ENCODE measurements at regions not wholly inside any gene's neighbourhood (a gene's known extent, or its start where the extent isn't known, plus 50 kb on each side); places are given as distances from the start of the nearest gene placed in this dataset.
"Not testable (repeated sequence)": the region's sequence is repeated elsewhere in the genome, so short reads cannot be mapped to it uniquely, and the experiment has no call there.

- DNase-seq (ENCODE audit: low spot score), result no peak
These were observed 141.4 kb downstream of the KCNRG start for GRCh38 chr13:50156561-50157127.

DNA sequence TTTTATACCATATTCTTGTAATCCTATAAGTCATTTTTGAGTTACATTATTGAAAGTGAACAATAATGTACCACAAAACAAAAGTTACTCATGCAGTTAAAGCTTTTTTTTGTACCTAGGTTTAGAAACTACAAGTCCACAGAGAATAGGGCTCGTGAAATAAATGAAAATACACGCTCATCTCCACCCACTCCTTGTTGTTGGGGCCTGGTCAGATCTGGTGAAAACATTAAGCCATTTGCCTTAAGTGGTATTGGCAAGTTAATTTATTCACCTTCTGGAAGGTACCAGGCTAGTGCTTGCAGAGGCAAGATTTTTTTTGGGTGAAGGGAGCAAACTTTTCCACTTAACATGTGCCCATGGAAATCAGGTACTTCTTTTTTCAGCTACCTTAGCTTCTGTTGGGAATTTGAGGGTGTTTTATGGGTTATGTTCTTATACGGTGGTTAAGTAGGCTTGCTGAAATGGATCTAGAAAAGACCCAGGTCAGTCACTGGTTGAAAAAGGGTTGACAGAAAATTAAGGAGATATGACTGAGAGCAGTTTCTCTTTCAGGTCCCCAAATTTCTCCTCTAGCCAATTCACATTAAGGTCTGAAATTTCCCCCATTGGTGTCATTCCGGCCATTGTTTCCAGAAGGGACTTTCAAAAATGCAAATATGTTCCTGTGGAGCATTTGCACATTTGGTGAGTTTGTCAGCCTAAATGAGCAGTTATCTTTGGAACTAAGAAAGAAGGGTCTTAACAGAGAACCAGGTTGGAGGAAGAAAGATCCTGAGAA lies 143.3 kb downstream of the KCNRG start:
- no peak for DNase-seq (ENCODE audit: low spot score)

DNA sequence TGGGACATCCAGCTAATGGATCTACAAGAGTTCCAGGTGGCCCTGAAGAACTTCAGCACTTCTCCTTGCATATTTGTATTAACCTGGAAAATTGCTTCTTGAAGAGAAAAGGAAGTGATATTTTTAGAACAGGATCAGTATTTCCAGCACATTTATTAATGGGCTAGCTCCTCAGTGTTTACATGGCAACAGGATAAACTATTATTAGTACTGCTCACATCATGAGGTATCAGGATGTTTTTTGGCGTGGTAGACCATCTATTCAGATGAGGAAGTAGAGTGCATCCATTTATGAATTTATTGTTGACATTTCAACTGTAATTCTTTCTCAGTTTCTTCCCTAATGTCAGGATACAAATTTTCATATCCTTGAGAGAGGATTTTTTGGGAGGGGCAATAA lies 144.4 kb downstream of the KCNRG start:
- DNase-seq (ENCODE audit: low spot score), result no peak

DNA sequence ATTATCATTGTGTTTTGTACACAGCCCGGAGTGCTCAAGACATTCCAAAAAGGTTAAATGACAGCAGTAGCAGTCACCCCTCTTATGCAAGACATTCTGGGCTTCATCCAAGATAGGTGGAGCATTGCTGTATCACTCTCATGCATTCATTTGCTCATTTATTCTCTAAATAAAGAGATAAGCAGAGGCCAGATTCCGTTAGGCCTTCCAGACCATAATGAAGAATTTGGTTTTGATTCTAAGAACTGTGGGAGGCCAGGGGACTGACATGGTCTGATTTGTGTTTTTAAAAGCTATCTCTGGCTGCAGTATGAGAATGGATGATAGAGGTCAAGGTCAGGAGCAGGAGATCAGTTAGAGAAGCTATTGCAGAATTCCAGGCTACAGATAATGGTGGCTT lies 145.8 kb downstream of the KCNRG start:
- no peak for DNase-seq (ENCODE audit: low spot score)

GRCh38 chr13:50162001-50162400 lies 146.8 kb downstream of the KCNRG start:
- DNase-seq (ENCODE audit: low spot score), result no peak

DNA sequence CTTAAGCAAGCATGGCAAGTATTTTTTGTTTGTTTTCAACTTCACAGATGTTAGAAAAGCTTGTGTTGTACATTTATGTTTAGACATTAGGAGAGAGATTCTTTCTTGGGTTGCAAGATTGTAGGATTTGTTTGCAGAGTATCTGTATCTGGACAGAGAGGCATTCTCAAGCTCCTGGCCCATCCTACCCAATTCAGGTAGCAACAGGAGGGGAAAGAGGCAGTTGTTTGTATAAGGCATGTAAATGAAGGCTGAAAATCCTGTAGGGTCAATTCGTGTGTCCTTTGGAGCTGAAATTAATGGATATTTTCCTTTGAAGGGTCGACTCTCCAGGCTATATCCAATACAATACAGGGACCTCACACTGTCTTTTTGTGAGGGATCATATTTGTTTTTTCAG lies 147.3 kb downstream of the KCNRG start:
- DNase-seq (ENCODE audit: low spot score), result no peak

GRCh38 chr13:50167224-50167947 lies 152.1 kb downstream of the KCNRG start:
- no peak for DNase-seq (ENCODE audit: low spot score)

DNA sequence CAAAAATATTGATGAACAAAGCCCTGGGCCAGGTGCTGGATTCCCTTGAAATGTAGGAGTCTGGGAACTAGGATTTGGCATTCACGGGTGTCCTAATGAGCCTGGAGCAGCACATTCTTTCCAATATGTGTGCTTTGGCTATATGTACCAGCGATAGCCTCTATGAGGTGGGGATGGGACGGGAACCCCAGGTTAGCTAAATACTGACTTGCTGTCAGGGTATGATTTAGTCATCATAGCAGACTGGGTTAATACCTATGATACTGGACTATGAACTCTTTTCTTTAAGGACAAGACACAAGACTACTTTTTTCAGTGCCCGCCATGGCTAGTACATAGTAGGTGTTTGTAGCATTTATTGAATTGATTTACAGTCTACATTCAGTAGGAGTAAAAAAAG lies 152.7 kb downstream of the KCNRG start:
- DNase-seq (ENCODE audit: low spot score), result no peak

GRCh38 chr13:50168786-50169185 lies 153.5 kb downstream of the KCNRG start:
- no peak for DNase-seq (ENCODE audit: low spot score)

GRCh38 chr13:50170447-50171037 lies 155.3 kb downstream of the KCNRG start:
- DNase-seq (ENCODE audit: low spot score), result peak; percentile 25

GRCh38 chr13:50171590-50172282 lies 156.5 kb downstream of the KCNRG start:
- DNase-seq (ENCODE audit: low spot score), result no peak

- DNase-seq (ENCODE audit: low spot score), result not testable (repeated sequence)
These were observed 157.8 kb downstream of the KCNRG start for GRCh38 chr13:50173045-50173444.

GRCh38 chr13:50174630-50175029 lies 159.4 kb downstream of the KCNRG start:
- no peak for DNase-seq (ENCODE audit: low spot score)

DNA sequence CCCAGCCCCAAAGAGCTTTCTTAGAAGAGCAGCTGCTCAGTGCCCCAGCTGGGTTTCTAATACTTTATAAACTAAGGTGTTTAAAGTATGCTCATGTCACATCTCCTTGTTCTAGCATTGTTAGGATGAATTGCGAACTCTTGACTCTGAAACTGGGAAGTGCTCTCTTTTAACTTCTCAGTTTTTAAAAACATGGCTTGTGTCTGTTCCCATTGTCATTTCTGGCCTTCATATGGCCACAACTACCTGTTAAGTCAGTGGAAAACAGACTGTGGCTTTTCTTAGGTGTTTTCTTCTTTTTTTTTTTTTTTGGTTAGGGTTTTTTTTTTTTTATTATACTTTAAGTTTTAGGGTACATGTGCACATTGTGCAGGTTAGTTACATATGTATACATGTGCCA lies 164.7 kb downstream of the KCNRG start:
- no peak for DNase-seq (ENCODE audit: low spot score)

GRCh38 chr13:50185769-50186763 lies 170.8 kb downstream of the KCNRG start:
- not testable (repeated sequence) for DNase-seq (ENCODE audit: low spot score)

- no peak for DNase-seq (ENCODE audit: low spot score)
These were observed 172.2 kb downstream of the KCNRG start for GRCh38 chr13:50187352-50188029.

DNA sequence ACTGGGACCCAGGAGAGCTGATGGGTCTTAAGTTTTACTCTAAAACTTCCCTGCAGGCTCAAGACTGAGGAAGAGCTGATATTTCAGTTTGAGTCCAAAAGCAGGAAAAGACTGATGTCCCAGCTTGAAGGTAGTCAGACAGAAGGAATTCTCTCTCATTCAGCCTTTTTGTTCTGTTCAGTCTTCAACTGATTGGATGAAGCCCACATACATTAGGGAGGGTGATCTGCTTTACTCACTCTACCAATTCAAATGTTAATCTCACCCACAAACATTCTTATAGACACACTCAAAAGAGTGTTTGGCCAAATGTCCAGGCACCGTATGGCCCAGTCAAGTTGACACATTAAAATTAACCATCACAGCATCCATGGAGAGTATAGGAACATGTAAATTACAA lies 173.5 kb downstream of the KCNRG start:
- no peak for DNase-seq (ENCODE audit: low spot score)

- peak; percentile 3 for DNase-seq (ENCODE audit: low spot score)
These were observed 174.2 kb downstream of the KCNRG start for GRCh38 chr13:50189450-50189849.

DNA sequence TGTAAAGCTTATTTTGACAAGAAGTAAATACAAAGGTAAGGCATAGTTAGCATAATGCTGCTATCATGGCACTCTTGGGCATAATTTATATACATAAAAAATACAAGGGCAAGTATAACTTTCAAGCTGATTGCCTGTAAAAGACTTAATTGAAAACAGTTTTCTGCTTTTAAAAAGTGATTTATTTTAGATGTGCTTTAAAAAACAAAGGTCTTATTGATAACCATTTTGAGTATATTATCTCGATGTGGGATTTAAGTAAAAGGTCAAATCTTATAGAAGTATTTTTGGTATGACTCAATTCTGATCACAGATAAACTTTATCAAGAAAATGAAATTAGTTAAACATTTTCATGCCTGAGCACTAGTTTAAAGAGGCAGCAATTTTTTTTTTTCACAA lies 175.8 kb downstream of the KCNRG start:
- DNase-seq (ENCODE audit: low spot score), result no peak

- no peak for DNase-seq (ENCODE audit: low spot score)
These were observed 177.1 kb downstream of the KCNRG start for GRCh38 chr13:50192272-50192813.

All from cerebellar cortex (tissue), 1 donor.